Karpas-422 (cell line): ENCODE measurements at regions not wholly inside any gene's neighbourhood (a gene's known extent, or its start where the extent isn't known, plus 50 kb on each side); places are given as distances from the start of the nearest gene placed in this dataset.

Experiments used
- DNase-seq: peaks from one replicate; pipeline ENCODE4 v3.0.0-alpha.2; 2015
- H2AFZ ChIP-seq: fragments of 200-600 bp; sonication (generic); 2 replicates; pipeline ENCODE4 v1.6.1; 2014; ENCODE audit warnings: antibody characterized with exemption, low read length, mixed read lengths
- H3K27ac ChIP-seq: fragments of 200-600 bp; sonication (generic); 2 replicates; pipeline ENCODE4 v1.5.1; 2014; ENCODE audit warnings: mild to moderate bottlenecking, low read length, moderate library complexity
- H3K27me3 ChIP-seq: fragments of 200-600 bp; sonication (generic); 2 replicates; pipeline ENCODE4 v1.6.1; 2014; ENCODE audit warnings: low read length, mixed read lengths
- H3K36me3 ChIP-seq: fragments of 200-600 bp; sonication (generic); 2 replicates; pipeline ENCODE4 v1.6.1; 2014; ENCODE audit warnings: low read length, mixed read lengths; ENCODE audit not compliant: insufficient read depth
- H3K4me1 ChIP-seq: fragments of 200-600 bp; sonication (generic); 2 replicates; pipeline ENCODE4 v1.6.1; 2014; ENCODE audit warnings: mild to moderate bottlenecking, low read length, mixed read lengths
- H3K4me2 ChIP-seq: fragments of 200-600 bp; sonication (generic); 2 replicates; pipeline ENCODE4 v1.6.1; 2014; ENCODE audit warnings: low read length, low read depth, mild to moderate bottlenecking; ENCODE audit not compliant: poor library complexity, severe bottlenecking
- H3K4me3 ChIP-seq: fragments of 200-600 bp; sonication (generic); 2 replicates; pipeline ENCODE4 v1.5.1; 2014; ENCODE audit warnings: mild to moderate bottlenecking, antibody characterized with exemption, low read length, mixed read lengths
- H3K79me2 ChIP-seq: fragments of 200-600 bp; sonication (generic); 2 replicates; pipeline ENCODE4 v1.6.1; 2014; ENCODE audit warnings: mild to moderate bottlenecking, low read length, mixed read lengths
- H3K9ac ChIP-seq: fragments of 200-600 bp; sonication (generic); 2 replicates; pipeline ENCODE4 v1.6.0; 2014; ENCODE audit warnings: low read length
- H3K9me2 ChIP-seq: fragments of 200-600 bp; sonication (generic), shearing (Covaris generic); replicated peaks from 2 replicates; pipeline ENCODE4 v1.6.0; 2014; ENCODE audit warnings: mild to moderate bottlenecking, low read length, moderate library complexity; ENCODE audit not compliant: insufficient read depth
- H3K9me3 ChIP-seq: fragments of 300-700, 200-600 bp; sonication (generic); 2 replicates; pipeline ENCODE4 v1.6.1; 2014; ENCODE audit warnings: low read length, mixed read lengths
- H4K20me1 ChIP-seq: fragments of 200-600 bp; sonication (generic); 2 replicates; pipeline ENCODE4 v1.6.1; 2014; ENCODE audit warnings: mild to moderate bottlenecking, antibody characterized with exemption, low read length, low read depth; ENCODE audit not compliant: insufficient read depth

DNA sequence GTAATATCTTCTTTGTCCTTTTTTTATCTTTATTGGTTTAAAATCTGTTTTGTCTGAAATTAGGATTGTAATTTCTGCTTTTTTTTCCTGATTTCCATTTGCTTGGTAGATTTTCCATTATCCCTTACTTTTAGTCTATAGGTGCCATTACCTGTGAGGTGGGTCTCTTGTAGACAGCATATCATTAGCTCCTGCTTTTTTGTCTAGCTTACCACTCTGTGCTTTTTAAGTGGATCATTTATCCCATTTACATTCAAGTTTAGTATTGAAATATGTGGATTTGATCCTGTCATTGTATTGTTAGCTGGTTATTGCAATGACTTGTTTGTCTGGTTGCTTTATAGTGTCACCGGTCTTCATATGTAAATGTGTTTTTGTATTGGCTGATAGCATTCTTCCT lies 958.6 kb upstream of the SLIT2 start:
- H4K20me1 ChIP-seq, result no peaks in the 10 kb centered on the region
- no peaks in the 10 kb centered on the region for H3K36me3 ChIP-seq
- no peak overlapping the region for H3K9ac ChIP-seq
- no peak for DNase-seq
- H3K4me3 ChIP-seq, result no peak overlapping the region
- H3K27me3 ChIP-seq, result no peaks in the 10 kb centered on the region
- no peak overlapping the region for H3K4me2 ChIP-seq
- peaks cover 28% of the 10 kb centered on the region for H3K9me3 ChIP-seq
- H3K27ac ChIP-seq, result no peak overlapping the region
- H3K4me1 ChIP-seq, result no peaks in the 10 kb centered on the region
- H2AFZ ChIP-seq, result no peak overlapping the region
- no peaks in the 10 kb centered on the region for H3K79me2 ChIP-seq
- H3K9me2 ChIP-seq, result no peaks in the 10 kb centered on the region

- H3K27me3 ChIP-seq, result no peaks in the 10 kb centered on the region
- no peaks in the 10 kb centered on the region for H4K20me1 ChIP-seq
- no peaks in the 10 kb centered on the region for H3K36me3 ChIP-seq
- no peaks in the 10 kb centered on the region for H3K79me2 ChIP-seq
- H3K9me3 ChIP-seq, result peaks cover 14% of the 10 kb centered on the region
- no peaks in the 10 kb centered on the region for H3K9me2 ChIP-seq
- no peak overlapping the region for H2AFZ ChIP-seq
- H3K4me2 ChIP-seq, result no peak overlapping the region
- no peaks in the 10 kb centered on the region for H3K4me1 ChIP-seq
- no peak overlapping the region for H3K27ac ChIP-seq
- DNase-seq, result no peak
- H3K4me3 ChIP-seq, result no peak overlapping the region
- no peak overlapping the region for H3K9ac ChIP-seq
These were observed 964.8 kb upstream of the SLIT2 start for GRCh38 chr4:19286924-19287323.

GRCh38 chr4:19285146-19285545 lies 966.6 kb upstream of the SLIT2 start:
- H3K9me3 ChIP-seq, result peaks cover 15% of the 10 kb centered on the region
- H3K9me2 ChIP-seq, result no peaks in the 10 kb centered on the region
- H3K79me2 ChIP-seq, result no peaks in the 10 kb centered on the region
- H3K27me3 ChIP-seq, result no peaks in the 10 kb centered on the region
- DNase-seq, result no peak
- H3K27ac ChIP-seq, result no peak overlapping the region
- no peaks in the 10 kb centered on the region for H4K20me1 ChIP-seq
- H3K4me3 ChIP-seq, result no peak overlapping the region
- no peaks in the 10 kb centered on the region for H3K4me1 ChIP-seq
- no peak overlapping the region for H3K4me2 ChIP-seq
- no peak overlapping the region for H3K9ac ChIP-seq
- H2AFZ ChIP-seq, result no peak overlapping the region
- H3K36me3 ChIP-seq, result no peaks in the 10 kb centered on the region

- no peaks in the 10 kb centered on the region for H3K9me2 ChIP-seq
- no peaks in the 10 kb centered on the region for H3K36me3 ChIP-seq
- H4K20me1 ChIP-seq, result no peaks in the 10 kb centered on the region
- H3K4me3 ChIP-seq, result no peak overlapping the region
- H3K9me3 ChIP-seq, result peaks cover 18% of the 10 kb centered on the region
- H3K4me2 ChIP-seq, result no peak overlapping the region
- no peak for DNase-seq
- H3K9ac ChIP-seq, result no peak overlapping the region
- H2AFZ ChIP-seq, result no peak overlapping the region
- H3K27me3 ChIP-seq, result no peaks in the 10 kb centered on the region
- no peaks in the 10 kb centered on the region for H3K4me1 ChIP-seq
- H3K27ac ChIP-seq, result no peak overlapping the region
- no peaks in the 10 kb centered on the region for H3K79me2 ChIP-seq
These were observed 973.0 kb upstream of the SLIT2 start for GRCh38 chr4:19278665-19279064.

- Histone ChIP-seq H3K9me3 (peaks cover 15% of the 10 kb centered on the region), H3K27ac (no peak overlapping the region), H3K9me2 (no peaks in the 10 kb centered on the region), H3K9ac (no peak overlapping the region), H3K4me3 (no peak overlapping the region), H3K4me2 (no peak overlapping the region), H4K20me1 (no peaks in the 10 kb centered on the region), H3K36me3 (no peaks in the 10 kb centered on the region), H3K27me3 (no peaks in the 10 kb centered on the region), H2AFZ (no peak overlapping the region), H3K4me1 (no peaks in the 10 kb centered on the region), H3K79me2 (no peaks in the 10 kb centered on the region)
- DNase-seq, result no peak
These were observed 985.1 kb upstream of the SLIT2 start for GRCh38 chr4:19266566-19266965.

DNA sequence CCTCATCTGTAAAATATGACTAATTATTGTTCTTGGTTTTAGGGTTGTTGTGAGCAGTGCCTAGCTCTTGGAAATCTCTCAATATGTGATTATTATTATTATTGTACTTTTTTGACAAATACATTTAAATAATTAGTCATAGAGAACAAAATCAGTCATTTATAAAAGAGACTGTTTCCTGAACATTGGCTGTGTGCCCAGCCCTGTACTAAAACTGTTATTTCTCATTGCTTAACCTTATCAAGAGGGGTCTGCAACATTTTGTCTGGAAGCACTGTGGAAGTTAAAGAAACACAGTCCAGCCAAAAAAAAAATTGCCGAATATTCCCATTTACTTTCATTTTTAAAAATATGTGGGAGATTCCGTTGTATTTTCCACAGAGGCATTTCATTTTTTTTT lies 989.2 kb upstream of the SLIT2 start:
- no peak overlapping the region for H3K4me3 ChIP-seq
- no peak overlapping the region for H3K27ac ChIP-seq
- no peaks in the 10 kb centered on the region for H3K27me3 ChIP-seq
- H3K4me2 ChIP-seq, result no peak overlapping the region
- no peak overlapping the region for H2AFZ ChIP-seq
- H3K79me2 ChIP-seq, result no peaks in the 10 kb centered on the region
- DNase-seq, result no peak
- H3K9me3 ChIP-seq, result peaks cover 12% of the 10 kb centered on the region
- H3K36me3 ChIP-seq, result no peaks in the 10 kb centered on the region
- no peaks in the 10 kb centered on the region for H4K20me1 ChIP-seq
- no peaks in the 10 kb centered on the region for H3K9me2 ChIP-seq
- no peak overlapping the region for H3K9ac ChIP-seq
- H3K4me1 ChIP-seq, result no peaks in the 10 kb centered on the region

GRCh38 chr4:19260346-19260745 lies 991.4 kb upstream of the SLIT2 start:
- no peaks in the 10 kb centered on the region for H3K36me3 ChIP-seq
- no peaks in the 10 kb centered on the region for H3K79me2 ChIP-seq
- H3K4me3 ChIP-seq, result no peak overlapping the region
- H3K27me3 ChIP-seq, result no peaks in the 10 kb centered on the region
- no peak overlapping the region for H3K9ac ChIP-seq
- DNase-seq, result no peak
- H3K4me1 ChIP-seq, result no peaks in the 10 kb centered on the region
- no peak overlapping the region for H2AFZ ChIP-seq
- H3K9me2 ChIP-seq, result no peaks in the 10 kb centered on the region
- H3K4me2 ChIP-seq, result no peak overlapping the region
- H3K9me3 ChIP-seq, result peaks cover 20% of the 10 kb centered on the region
- H3K27ac ChIP-seq, result no peak overlapping the region
- no peaks in the 10 kb centered on the region for H4K20me1 ChIP-seq

- Histone ChIP-seq H3K9me3 (peaks cover 19% of the 10 kb centered on the region), H4K20me1 (no peaks in the 10 kb centered on the region), H3K27ac (no peak overlapping the region), H3K9ac (no peak overlapping the region), H3K4me1 (no peaks in the 10 kb centered on the region), H3K9me2 (no peaks in the 10 kb centered on the region), H3K4me2 (no peak overlapping the region), H2AFZ (no peak overlapping the region), H3K79me2 (no peaks in the 10 kb centered on the region), H3K27me3 (no peaks in the 10 kb centered on the region), H3K4me3 (no peak overlapping the region), H3K36me3 (no peaks in the 10 kb centered on the region)
- DNase-seq, result no peak
These were observed 991.8 kb upstream of the SLIT2 start for GRCh38 chr4:19259920-19260319.

DNA sequence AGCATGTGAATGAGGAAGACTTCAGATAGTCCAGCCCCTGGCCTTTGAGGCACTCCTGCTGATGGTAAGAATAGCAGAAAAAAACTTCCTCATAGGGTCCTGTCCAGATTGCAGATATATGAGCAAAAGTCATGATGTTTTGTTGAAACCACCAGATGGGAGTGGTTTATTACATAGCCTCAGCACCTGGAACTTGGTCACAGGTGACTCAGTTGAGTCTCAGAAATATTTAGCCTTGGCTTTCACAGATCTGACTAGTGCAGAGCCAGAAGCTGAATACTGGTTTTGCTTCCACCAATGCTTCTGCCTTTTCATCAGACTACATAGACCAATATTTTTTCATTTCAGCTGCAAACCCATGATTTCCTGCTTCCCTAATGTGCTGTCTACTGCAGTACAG lies 994.9 kb upstream of the SLIT2 start:
- Histone ChIP-seq H3K4me3 (no peak overlapping the region), H3K79me2 (no peaks in the 10 kb centered on the region), H4K20me1 (no peaks in the 10 kb centered on the region), H2AFZ (no peak overlapping the region), H3K9ac (no peak overlapping the region), H3K27ac (no peak overlapping the region), H3K4me2 (no peak overlapping the region), H3K9me2 (no peaks in the 10 kb centered on the region), H3K9me3 (peaks cover 22% of the 10 kb centered on the region), H3K4me1 (no peaks in the 10 kb centered on the region), H3K36me3 (no peaks in the 10 kb centered on the region), H3K27me3 (no peaks in the 10 kb centered on the region)
- DNase-seq, result no peak
